SU-DHL-6 (cell line): ENCODE measurements at regions not wholly inside any gene's neighbourhood (a gene's known extent, or its start where the extent isn't known, plus 50 kb on each side); places are given as distances from the start of the nearest gene placed in this dataset.

Source experiments
- H2AFZ ChIP-seq: fragments of 200-600 bp; sonication (generic); 2 replicates; pipeline ENCODE4 v1.6.1; 2014; ENCODE audit warnings: low read depth, mild to moderate bottlenecking, moderate library complexity, mixed read lengths, antibody characterized with exemption, low read length; ENCODE audit not compliant: severe bottlenecking
- H3F3A ChIP-seq: fragments of 200-600 bp; shearing (Covaris generic); 2 replicates; pipeline ENCODE4 v1.6.0; 2016; ENCODE audit warnings: antibody characterized with exemption, mild to moderate bottlenecking; ENCODE audit not compliant: insufficient read depth
- H3K27ac ChIP-seq: fragments of 200-600 bp; sonication (generic); 2 replicates; pipeline ENCODE4 v1.5.1; 2016; ENCODE audit warnings: low read depth, mild to moderate bottlenecking, low read length, moderate library complexity, mixed read lengths
- H3K27me3 ChIP-seq: fragments of 200-600 bp; sonication (generic), shearing (Covaris generic); 2 replicates; pipeline ENCODE4 v1.6.0; 2014; ENCODE audit warnings: mild to moderate bottlenecking, low read length
- H3K36me3 ChIP-seq: fragments of 200-600 bp; sonication (generic); 2 replicates; pipeline ENCODE4 v1.6.1; 2014; ENCODE audit warnings: mild to moderate bottlenecking, low read length, mixed read lengths
- H3K4me2 ChIP-seq: fragments of 300-600, 200-600 bp; shearing (Covaris generic), sonication (generic); 2 replicates; pipeline ENCODE4 v1.6.0; 2014; ENCODE audit warnings: low read length, low read depth, mild to moderate bottlenecking; ENCODE audit not compliant: poor library complexity, severe bottlenecking
- H3K4me3 ChIP-seq: fragments of 200-600 bp; sonication (generic); 2 replicates; pipeline ENCODE4 v1.5.1; 2014; ENCODE audit warnings: antibody characterized with exemption, low read length, mild to moderate bottlenecking, mixed read lengths; ENCODE audit not compliant: insufficient read depth, poor library complexity, severe bottlenecking
- H3K79me2 ChIP-seq: fragments of 200-600 bp; sonication (generic); 2 replicates; pipeline ENCODE4 v1.6.1; 2014; ENCODE audit warnings: mild to moderate bottlenecking, low read length, moderate library complexity; ENCODE audit not compliant: insufficient read depth
- H3K9ac ChIP-seq: fragments of 200-600 bp; sonication (generic); 2 replicates; pipeline ENCODE4 v1.7.0; 2014; ENCODE audit warnings: mild to moderate bottlenecking, low read length
- H3K9me2 ChIP-seq: fragments of 200-600 bp; sonication (generic); replicated peaks from 2 replicates; pipeline ENCODE4 v1.6.1; 2014; ENCODE audit warnings: low read length; ENCODE audit not compliant: insufficient read depth
- H3K9me3 ChIP-seq: fragments of 200-600 bp; sonication (generic); 2 replicates; pipeline ENCODE4 v1.6.1; 2014; ENCODE audit warnings: low read length, mixed read lengths; ENCODE audit not compliant: insufficient read depth
- H4K20me1 ChIP-seq: fragments of 200-600 bp; sonication (generic); 2 replicates; pipeline ENCODE4 v1.6.1; 2014; ENCODE audit warnings: low read depth, mild to moderate bottlenecking, antibody characterized with exemption, low read length, moderate library complexity, mixed read lengths
- EZH2phosphoT487 ChIP-seq: fragments of 200-600 bp; sonication (generic), shearing (Covaris generic); conservative IDR thresholded peaks from 2 replicates; pipeline ENCODE4 v1.6.1; 2018; ENCODE audit warnings: mild to moderate bottlenecking, antibody characterized with exemption, low read length, moderate library complexity, mixed read lengths
- TF ChIP-seq, protein P1 (sequence below): fragments of 200-600 bp; sonication (generic); IDR thresholded peaks from one replicate; pipeline ENCODE4 v1.5.1; 2017; ENCODE audit warnings: antibody characterized with exemption, mild to moderate bottlenecking, low read length, moderate library complexity; ENCODE audit not compliant: insufficient read depth, poor library complexity, severe bottlenecking

- H3K4me2 ChIP-seq: no peak overlapping the region
- no peak overlapping the region for H3K9ac ChIP-seq
- H3K36me3 ChIP-seq: no peaks in the 10 kb centered on the region
- H4K20me1 ChIP-seq: no peaks in the 10 kb centered on the region
- TF ChIP-seq, protein P1, sequence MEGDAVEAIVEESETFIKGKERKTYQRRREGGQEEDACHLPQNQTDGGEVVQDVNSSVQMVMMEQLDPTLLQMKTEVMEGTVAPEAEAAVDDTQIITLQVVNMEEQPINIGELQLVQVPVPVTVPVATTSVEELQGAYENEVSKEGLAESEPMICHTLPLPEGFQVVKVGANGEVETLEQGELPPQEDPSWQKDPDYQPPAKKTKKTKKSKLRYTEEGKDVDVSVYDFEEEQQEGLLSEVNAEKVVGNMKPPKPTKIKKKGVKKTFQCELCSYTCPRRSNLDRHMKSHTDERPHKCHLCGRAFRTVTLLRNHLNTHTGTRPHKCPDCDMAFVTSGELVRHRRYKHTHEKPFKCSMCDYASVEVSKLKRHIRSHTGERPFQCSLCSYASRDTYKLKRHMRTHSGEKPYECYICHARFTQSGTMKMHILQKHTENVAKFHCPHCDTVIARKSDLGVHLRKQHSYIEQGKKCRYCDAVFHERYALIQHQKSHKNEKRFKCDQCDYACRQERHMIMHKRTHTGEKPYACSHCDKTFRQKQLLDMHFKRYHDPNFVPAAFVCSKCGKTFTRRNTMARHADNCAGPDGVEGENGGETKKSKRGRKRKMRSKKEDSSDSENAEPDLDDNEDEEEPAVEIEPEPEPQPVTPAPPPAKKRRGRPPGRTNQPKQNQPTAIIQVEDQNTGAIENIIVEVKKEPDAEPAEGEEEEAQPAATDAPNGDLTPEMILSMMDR: no peak
- no peak for TF ChIP-seq EZH2phosphoT487
- no peaks in the 10 kb centered on the region for H3K79me2 ChIP-seq
- H3K9me3 ChIP-seq: no peaks in the 10 kb centered on the region
- no peak overlapping the region for H3K27ac ChIP-seq
- no peaks in the 10 kb centered on the region for H3K27me3 ChIP-seq
- H3K9me2 ChIP-seq: no peaks in the 10 kb centered on the region
- H3K4me3 ChIP-seq: no peak overlapping the region
- H2AFZ ChIP-seq: no peak overlapping the region
- H3F3A ChIP-seq: no peaks in the 10 kb centered on the region
Observed at GRCh38 chr10:130740166-130740565, 571.4 kb downstream of the TCERG1L start.

- Histone ChIP-seq H3K27ac (no peak overlapping the region), H3K36me3 (no peaks in the 10 kb centered on the region), H4K20me1 (no peaks in the 10 kb centered on the region), H3F3A (no peaks in the 10 kb centered on the region), H3K27me3 (no peaks in the 10 kb centered on the region), H3K9me2 (no peaks in the 10 kb centered on the region), H2AFZ (no peak overlapping the region), H3K4me3 (no peak overlapping the region), H3K4me2 (no peak overlapping the region), H3K9me3 (no peaks in the 10 kb centered on the region), H3K9ac (no peak overlapping the region), H3K79me2 (no peaks in the 10 kb centered on the region)
- no peak for TF ChIP-seq EZH2phosphoT487
- TF ChIP-seq, protein P1: no peak
Observed at GRCh38 chr10:130740915-130741750, 570.4 kb downstream of the TCERG1L start.

DNA sequence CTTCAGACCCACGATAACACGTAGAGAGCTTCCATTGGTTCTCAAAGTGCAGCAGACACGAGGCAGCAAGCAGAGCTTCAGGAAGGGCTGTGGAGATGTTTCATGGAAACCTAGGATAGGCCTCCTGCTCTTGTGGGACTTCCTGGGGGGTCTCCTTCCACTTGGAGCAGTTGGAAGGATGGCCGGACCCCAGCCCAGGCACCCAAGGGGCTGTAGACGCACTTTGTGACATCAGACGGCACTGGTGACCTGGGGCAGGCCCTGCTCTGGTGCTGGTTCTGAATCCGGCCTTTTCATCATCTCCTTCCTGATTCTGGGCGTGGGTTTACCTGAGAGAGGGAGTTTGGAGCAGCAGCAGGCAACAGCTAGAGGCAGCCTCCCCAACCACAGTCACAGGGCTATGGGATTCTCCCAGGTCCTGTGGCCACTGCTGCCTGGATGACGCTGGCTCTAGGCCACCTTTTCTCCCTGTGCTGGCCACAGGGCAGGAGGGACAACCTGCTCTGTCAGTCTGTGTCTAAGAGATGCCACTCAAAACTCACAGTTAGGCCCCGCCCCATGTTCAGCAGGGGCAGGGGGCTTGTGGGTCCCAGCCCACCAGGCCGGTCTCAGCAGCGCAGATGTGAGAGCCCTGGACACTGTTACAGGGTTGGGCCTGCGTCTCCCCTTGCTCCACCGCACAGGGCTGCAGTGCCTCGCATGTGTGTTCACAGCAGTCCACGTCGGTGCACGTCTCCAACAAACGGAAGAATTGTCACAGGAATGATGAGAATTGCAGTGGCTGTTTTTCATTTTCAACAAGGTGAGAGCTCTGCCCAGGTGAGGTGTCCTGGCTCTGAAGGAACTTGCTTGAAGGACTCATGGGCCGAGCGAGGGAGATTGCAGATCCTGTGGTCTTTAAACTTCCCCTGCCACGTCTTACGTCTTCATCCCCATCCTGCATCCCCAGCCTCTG is 569.3 kb downstream of the TCERG1L start:
- H3K79me2 ChIP-seq: no peaks in the 10 kb centered on the region
- H3K4me2 ChIP-seq: no peak overlapping the region
- no peak overlapping the region for H3K27ac ChIP-seq
- TF ChIP-seq, protein P1: no peak
- no peak for TF ChIP-seq EZH2phosphoT487
- H3K9ac ChIP-seq: no peak overlapping the region
- H3K36me3 ChIP-seq: no peaks in the 10 kb centered on the region
- no peaks in the 10 kb centered on the region for H3K27me3 ChIP-seq
- H3F3A ChIP-seq: no peaks in the 10 kb centered on the region
- H4K20me1 ChIP-seq: no peaks in the 10 kb centered on the region
- no peaks in the 10 kb centered on the region for H3K9me2 ChIP-seq
- no peak overlapping the region for H3K4me3 ChIP-seq
- H2AFZ ChIP-seq: no peak overlapping the region
- H3K9me3 ChIP-seq: no peaks in the 10 kb centered on the region
